ENCODE measurements at regions not wholly inside any gene's neighbourhood (a gene's known extent, or its start where the extent isn't known, plus 50 kb on each side); places are given as distances from the start of the nearest gene placed in this dataset.

GRCh38 chr10:83037653-83038052 lies 1101.7 kb upstream of the GHITM start:
- DNase-seq (ENCODE audit: low read depth in 2 of 2, low spot score in 1 of 2): no peak

GRCh38 chr10:83038631-83039030 lies 1100.7 kb upstream of the GHITM start:
- DNase-seq (ENCODE audit: low read depth in 2 of 2, low spot score in 1 of 2): no peak

- DNase-seq (ENCODE audit: low read depth in 2 of 2, low spot score in 1 of 2): no peak
Observed at GRCh38 chr10:83045731-83046130, 1093.6 kb upstream of the GHITM start.

- DNase-seq (ENCODE audit: low read depth in 2 of 2, low spot score in 1 of 2): no peak
Observed at GRCh38 chr10:83050815-83051214, 1088.5 kb upstream of the GHITM start.

- no peak for DNase-seq (ENCODE audit: low read depth in 2 of 2, low spot score in 1 of 2)
Observed at GRCh38 chr10:83062871-83063270, 1076.4 kb upstream of the GHITM start.

GRCh38 chr10:83073472-83073871 lies 1065.8 kb upstream of the GHITM start:
- no peak for DNase-seq (ENCODE audit: low read depth in 2 of 2, low spot score in 1 of 2)

- no peak for DNase-seq (ENCODE audit: low read depth in 2 of 2, low spot score in 1 of 2)
Observed at GRCh38 chr10:83075016-83075814, 1064.1 kb upstream of the GHITM start.

- no peak for DNase-seq (ENCODE audit: low read depth in 2 of 2, low spot score in 1 of 2)
Observed at GRCh38 chr10:83075815-83076355, 1063.4 kb upstream of the GHITM start.

- no peak for DNase-seq (ENCODE audit: low read depth in 2 of 2, low spot score in 1 of 2)
Observed at GRCh38 chr10:83076443-83076842, 1062.9 kb upstream of the GHITM start.

- DNase-seq (ENCODE audit: low read depth in 2 of 2, low spot score in 1 of 2): no peak
Observed at GRCh38 chr10:83078160-83078559, 1061.1 kb upstream of the GHITM start.

GRCh38 chr10:83078645-83079044 lies 1060.7 kb upstream of the GHITM start:
- no peak for DNase-seq (ENCODE audit: low read depth in 2 of 2, low spot score in 1 of 2)

- no peak for DNase-seq (ENCODE audit: low read depth in 2 of 2, low spot score in 1 of 2)
Observed at GRCh38 chr10:83083831-83084230, 1055.5 kb upstream of the GHITM start.

GRCh38 chr10:83089335-83089734 lies 1050.0 kb upstream of the GHITM start:
- DNase-seq (ENCODE audit: low read depth in 2 of 2, low spot score in 1 of 2): no peak

- no peak for DNase-seq (ENCODE audit: low read depth in 2 of 2, low spot score in 1 of 2)
Observed at GRCh38 chr10:83104616-83105015, 1034.7 kb upstream of the GHITM start.

GRCh38 chr10:83108565-83109333 lies 1030.6 kb upstream of the GHITM start:
- DNase-seq (ENCODE audit: low read depth in 2 of 2, low spot score in 1 of 2): no peak

GRCh38 chr10:83119346-83119745 lies 1020.0 kb upstream of the GHITM start:
- no peak for DNase-seq (ENCODE audit: low read depth in 2 of 2, low spot score in 1 of 2)

- DNase-seq (ENCODE audit: low read depth in 2 of 2, low spot score in 1 of 2): no peak
Observed at GRCh38 chr10:83122336-83122735, 1017.0 kb upstream of the GHITM start.

GRCh38 chr10:83127942-83128575 lies 1011.2 kb upstream of the GHITM start:
- no peak for DNase-seq (ENCODE audit: low read depth in 2 of 2, low spot score in 1 of 2)

GRCh38 chr10:83140811-83141210 lies 998.5 kb upstream of the GHITM start:
- no peak for DNase-seq (ENCODE audit: low read depth in 2 of 2, low spot score in 1 of 2)

GRCh38 chr10:83142074-83142563 lies 997.2 kb upstream of the GHITM start:
- DNase-seq (ENCODE audit: low read depth in 2 of 2, low spot score in 1 of 2): no peak

- DNase-seq (ENCODE audit: low read depth in 2 of 2, low spot score in 1 of 2): no peak
Observed at GRCh38 chr10:83144461-83144860, 994.8 kb upstream of the GHITM start.

GRCh38 chr10:83153714-83154113 lies 985.6 kb upstream of the GHITM start:
- no peak for DNase-seq (ENCODE audit: low read depth in 2 of 2, low spot score in 1 of 2)
